GM21515 (cell line): ENCODE measurements at regions not wholly inside any gene's neighbourhood (a gene's known extent, or its start where the extent isn't known, plus 50 kb on each side); places are given as distances from the start of the nearest gene placed in this dataset.

Experiments used
- ATAC-seq: cut with Tn5 transposase; IDR thresholded peaks from one replicate; pipeline ENCODE4 v1.9.1; 2021; ENCODE audit not compliant: unreplicated experiment

- ATAC-seq, result no peak
These were observed 182.6 kb downstream of the MRPL39 start for GRCh38 chr21:25424634-25425033.

GRCh38 chr21:25424048-25424447 lies 183.2 kb downstream of the MRPL39 start:
- ATAC-seq, result no peak

GRCh38 chr21:25422610-25423608 lies 184.4 kb downstream of the MRPL39 start:
- ATAC-seq, result no peak

GRCh38 chr21:25421321-25422028 lies 185.8 kb downstream of the MRPL39 start:
- ATAC-seq, result peak; percentile 75

GRCh38 chr21:25420831-25421230 lies 186.4 kb downstream of the MRPL39 start:
- no peak for ATAC-seq

GRCh38 chr21:25416669-25417068 lies 190.6 kb downstream of the MRPL39 start:
- no peak for ATAC-seq

GRCh38 chr21:25412100-25412499 lies 195.2 kb downstream of the MRPL39 start:
- ATAC-seq, result no peak

GRCh38 chr21:25409978-25410377 lies 197.3 kb downstream of the MRPL39 start:
- ATAC-seq, result no peak

- no peak for ATAC-seq
These were observed 198.6 kb downstream of the MRPL39 start for GRCh38 chr21:25408666-25409065.

- ATAC-seq, result no peak
These were observed 200.2 kb downstream of the MRPL39 start for GRCh38 chr21:25406887-25407579.

GRCh38 chr21:25405984-25406383 lies 201.3 kb downstream of the MRPL39 start:
- peak; percentile 74 for ATAC-seq

- ATAC-seq, result no peak
These were observed 204.9 kb downstream of the MRPL39 start for GRCh38 chr21:25402134-25402961.

- ATAC-seq, result no peak
These were observed 206.9 kb downstream of the MRPL39 start for GRCh38 chr21:25400427-25400826.

GRCh38 chr21:25398630-25399029 lies 208.7 kb downstream of the MRPL39 start:
- ATAC-seq, result no peak

- ATAC-seq, result peak; percentile 85
These were observed 211.1 kb downstream of the MRPL39 start for GRCh38 chr21:25396135-25396711.

- no peak for ATAC-seq
These were observed 215.5 kb downstream of the MRPL39 start for GRCh38 chr21:25391777-25392176.

GRCh38 chr21:25390701-25391100 lies 216.6 kb downstream of the MRPL39 start:
- no peak for ATAC-seq

- no peak for ATAC-seq
These were observed 219.6 kb downstream of the MRPL39 start for GRCh38 chr21:25387665-25388064.

- no peak for ATAC-seq
These were observed 221.3 kb downstream of the MRPL39 start for GRCh38 chr21:25385911-25386474.

GRCh38 chr21:25385341-25385740 lies 221.9 kb downstream of the MRPL39 start:
- no peak for ATAC-seq
